Transverse colon (tissue), 4 donors: ENCODE measurements at regions not wholly inside any gene's neighbourhood (a gene's known extent, or its start where the extent isn't known, plus 50 kb on each side); places are given as distances from the start of the nearest gene placed in this dataset.

Source experiments
- CTCF ChIP-seq, 5 experiments: fragments of 200-600 bp in 3 of 5; fragments of 450-650 bp in 2 of 5; sonication (generic) in 3 of 5; IDR thresholded peaks; 1 replicate in 2 of 5; 2 replicates in 3 of 5; pipeline ENCODE4 v1.5.1; 2016 to 2017; ENCODE audit warnings: antibody characterized with exemption in 5 of 5, inconsistent platforms in 3 of 5, mild to moderate bottlenecking in 2 of 5, moderate library complexity in 1 of 5
- POLR2A ChIP-seq: fragments of 450-650 bp; IDR thresholded peaks from one replicate; pipeline ENCODE4 v1.6.1; 2016; ENCODE audit warnings: antibody characterized with exemption, mild to moderate bottlenecking, moderate library complexity
- POLR2AphosphoS5 ChIP-seq, 3 donors: sonication (generic); formaldehyde crosslinking; IDR thresholded peaks; one replicate each; pipeline ENCODE4 v1.6.1; 2016; ENCODE audit warnings: antibody characterized with exemption in 3 of 3

GRCh38 chr6:126792340-126793085 is 326.0 kb upstream of the RSPO3 start:
- TF ChIP-seq POLR2A (no peak), CTCF (IDR thresholded peaks at IDR 0.05) (no peak), POLR2AphosphoS5 (IDR thresholded peaks at IDR 0.05) (no peak)
